GM19463 (cell line): ENCODE measurements at regions not wholly inside any gene's neighbourhood (a gene's known extent, or its start where the extent isn't known, plus 50 kb on each side); places are given as distances from the start of the nearest gene placed in this dataset.

Experiments
- ATAC-seq: cut with Tn5 transposase; IDR thresholded peaks from one replicate; pipeline ENCODE4 v1.9.1; 2021; ENCODE audit warnings: mild to moderate bottlenecking, moderate library complexity; ENCODE audit not compliant: unreplicated experiment

DNA sequence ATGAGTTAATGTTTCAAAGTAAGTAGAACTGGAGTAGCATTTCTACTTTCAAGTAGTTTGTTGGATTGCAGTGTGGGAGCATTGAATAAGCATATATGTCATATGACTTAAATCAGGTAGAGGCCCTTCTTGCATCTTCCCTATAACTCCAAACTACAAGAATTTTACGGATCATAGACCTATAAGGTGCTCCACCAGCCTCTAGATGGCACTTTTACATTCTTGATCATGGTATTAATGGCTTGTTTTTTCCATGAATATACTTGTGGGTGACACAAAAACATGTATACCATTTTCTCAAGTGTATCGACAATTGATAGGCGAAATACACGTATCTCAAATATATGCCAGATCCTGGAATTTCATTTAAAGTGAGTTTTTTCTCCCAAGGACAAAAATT, 311.1 kb downstream of the ZPLD1 start:
- no peak for ATAC-seq

GRCh38 chr3:102747611-102748010, 312.8 kb downstream of the ZPLD1 start:
- ATAC-seq: no peak

- ATAC-seq: no peak
These were observed 313.8 kb downstream of the ZPLD1 start for GRCh38 chr3:102748646-102749045.

DNA sequence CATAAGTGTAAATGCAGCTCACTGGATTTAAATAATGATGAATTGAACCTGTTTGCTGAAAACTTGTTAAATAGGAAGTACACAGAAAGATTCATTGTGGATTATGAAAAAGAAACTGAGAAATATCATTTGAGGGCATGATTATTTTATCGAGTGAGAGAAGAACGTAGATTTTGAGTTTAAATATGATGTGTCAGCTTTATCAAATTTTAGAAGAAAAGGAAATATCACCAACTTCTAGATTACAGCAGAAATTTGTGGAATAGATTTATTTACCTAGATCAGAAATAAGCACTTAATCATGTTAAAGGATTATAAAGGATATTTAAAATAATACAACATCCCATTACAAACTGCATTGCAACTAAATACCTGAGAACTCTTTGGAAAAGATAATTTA, 315.5 kb downstream of the ZPLD1 start:
- ATAC-seq: no peak

DNA sequence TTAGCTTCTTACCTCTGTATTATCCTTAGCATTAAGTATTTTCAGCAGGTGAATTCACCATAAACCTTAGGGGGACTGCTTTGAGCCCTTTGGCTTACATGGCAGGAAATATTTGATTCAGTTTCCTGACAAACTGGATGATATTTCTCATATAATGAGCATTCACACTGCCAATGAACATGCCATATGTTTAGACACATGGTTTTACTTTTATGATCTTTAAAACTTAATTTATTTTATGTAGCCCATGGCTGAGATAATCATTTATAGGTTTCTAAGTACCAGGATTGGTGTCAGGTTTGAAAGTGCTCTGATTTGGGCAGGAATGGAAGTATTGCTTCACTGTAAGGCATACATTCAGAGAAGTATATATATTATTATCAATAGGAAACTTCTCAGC, 319.1 kb downstream of the ZPLD1 start:
- no peak for ATAC-seq

DNA sequence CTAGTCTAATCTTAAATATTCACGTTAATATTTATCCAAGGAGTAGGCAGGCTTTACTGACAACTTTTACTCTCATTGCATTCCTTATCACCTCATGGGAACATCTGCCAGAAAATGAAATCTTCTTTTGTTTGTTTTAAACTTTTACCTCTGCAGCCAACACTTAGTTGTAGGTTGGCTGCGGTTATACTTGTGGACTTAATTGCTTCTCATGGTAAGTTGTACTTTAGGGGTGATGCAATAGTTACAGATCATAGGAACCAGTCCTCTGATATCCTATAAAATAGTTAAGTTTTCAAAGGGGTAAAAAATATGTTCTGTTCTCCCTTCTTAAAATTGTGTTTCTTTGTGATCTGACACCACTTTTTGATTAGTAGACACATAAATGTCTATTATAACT, 321.9 kb downstream of the ZPLD1 start:
- no peak for ATAC-seq

GRCh38 chr3:102757950-102758349, 323.1 kb downstream of the ZPLD1 start:
- ATAC-seq: no peak

DNA sequence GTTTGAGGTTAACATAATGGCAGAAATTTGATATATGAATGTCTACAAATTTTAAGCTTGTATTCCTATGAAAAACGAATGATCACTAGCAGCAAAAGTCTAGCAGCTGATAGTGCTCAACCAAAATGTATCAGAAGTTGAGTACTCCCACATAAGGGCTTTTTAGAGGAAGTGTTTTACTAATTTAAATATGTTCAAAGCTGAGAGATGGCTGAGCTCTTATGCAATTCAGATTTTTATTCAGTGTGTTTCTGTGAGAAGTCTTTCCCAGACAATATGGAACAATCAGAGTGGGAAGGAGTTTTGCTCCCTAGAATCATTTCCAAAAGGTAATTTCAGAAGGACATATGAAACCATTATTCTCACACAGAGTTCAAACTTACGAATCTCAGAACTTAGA, 327.0 kb downstream of the ZPLD1 start:
- no peak for ATAC-seq

DNA sequence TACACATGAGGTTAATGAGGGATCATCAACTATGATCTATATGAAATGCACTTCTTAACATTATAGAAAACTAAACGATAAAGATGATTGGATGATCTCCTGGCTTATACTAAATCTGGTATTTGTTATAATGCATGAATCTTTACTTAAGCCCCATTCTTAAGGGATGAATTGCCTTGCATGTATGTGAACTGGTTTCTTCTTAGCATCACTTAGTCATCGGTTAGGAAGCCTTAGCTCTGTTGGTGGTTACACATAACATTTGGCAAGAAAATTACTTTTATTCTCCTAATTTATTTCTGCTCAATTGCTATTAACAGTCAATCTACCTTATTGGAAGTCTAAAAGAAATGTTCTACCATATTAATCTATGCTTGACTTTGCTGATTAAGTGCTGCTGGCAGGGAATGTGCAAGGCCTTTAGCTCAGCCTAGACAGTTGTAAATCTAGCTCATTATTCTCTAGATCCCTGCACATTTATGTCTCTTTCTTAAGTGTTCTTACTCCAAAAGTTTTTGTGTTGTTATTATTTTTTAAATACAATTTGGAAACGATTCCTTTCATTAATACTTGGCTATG, 356.0 kb downstream of the ZPLD1 start:
- ATAC-seq: no peak

- ATAC-seq: no peak
These were observed 357.1 kb downstream of the ZPLD1 start for GRCh38 chr3:102791641-102792589.

DNA sequence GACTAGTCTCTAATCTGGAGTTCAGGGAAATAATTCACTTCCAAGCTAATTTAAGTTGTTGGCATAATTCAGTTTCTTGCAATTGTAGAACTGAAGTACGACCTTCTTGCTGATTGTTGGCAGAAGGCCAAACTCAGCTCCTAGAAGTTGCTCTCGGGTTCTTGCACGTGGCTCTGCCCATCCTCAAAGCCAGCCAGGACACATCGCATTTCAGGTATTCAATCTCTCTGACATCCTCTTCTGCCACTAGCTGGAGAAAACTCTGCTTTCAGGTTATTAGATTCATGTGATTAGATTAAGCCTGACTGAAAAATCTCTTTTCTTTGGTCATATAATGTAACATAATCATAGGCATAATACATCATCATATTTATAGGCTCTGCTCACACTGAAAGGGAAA, 362.0 kb downstream of the ZPLD1 start:
- no peak for ATAC-seq

DNA sequence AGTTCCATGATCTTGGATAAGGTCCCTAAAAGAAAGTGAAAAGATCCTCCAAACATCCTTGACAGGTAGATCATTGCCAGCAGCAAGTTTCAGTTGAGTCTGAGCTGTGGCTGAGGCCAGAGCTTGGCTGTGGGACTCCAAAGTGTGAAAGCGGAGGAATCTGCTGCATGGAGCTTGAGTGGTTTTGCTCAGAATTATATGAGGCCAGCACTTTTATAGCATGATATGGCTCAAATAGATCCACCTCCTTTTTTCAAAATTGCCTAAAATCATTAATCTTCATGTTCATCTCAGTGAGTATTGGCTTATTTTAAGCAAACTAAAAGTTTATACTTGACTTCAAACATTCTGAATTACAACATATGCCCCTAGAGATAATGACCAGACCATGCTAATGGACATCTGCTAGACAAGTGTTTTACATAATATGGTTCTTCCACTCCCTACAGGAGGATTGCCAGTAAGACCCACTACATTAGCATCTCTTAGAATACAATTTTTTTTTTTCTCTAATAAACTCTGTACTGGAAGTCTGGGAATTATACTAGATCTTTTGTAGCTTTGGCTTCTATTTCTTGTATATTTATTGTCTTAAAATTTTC, 368.1 kb downstream of the ZPLD1 start:
- ATAC-seq: no peak

DNA sequence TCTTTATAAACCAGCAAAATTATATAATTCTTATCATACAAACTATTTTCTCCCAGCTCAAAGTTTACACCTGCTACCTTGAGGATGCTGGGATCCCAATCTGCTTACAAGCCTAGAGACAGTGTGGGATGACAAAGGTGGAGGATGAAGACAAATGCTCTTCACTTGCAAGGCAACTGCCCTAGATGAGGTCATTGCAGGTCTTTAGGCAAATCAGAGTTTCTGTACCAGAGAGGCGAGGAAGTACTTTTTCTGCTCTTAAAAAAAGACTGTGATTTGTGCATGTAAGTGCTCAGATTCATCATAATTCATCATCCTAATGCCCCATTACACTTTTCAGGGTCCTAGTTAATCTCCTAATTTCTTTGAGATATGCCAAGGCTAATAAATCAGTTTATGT, 376.1 kb downstream of the ZPLD1 start:
- ATAC-seq: no peak

DNA sequence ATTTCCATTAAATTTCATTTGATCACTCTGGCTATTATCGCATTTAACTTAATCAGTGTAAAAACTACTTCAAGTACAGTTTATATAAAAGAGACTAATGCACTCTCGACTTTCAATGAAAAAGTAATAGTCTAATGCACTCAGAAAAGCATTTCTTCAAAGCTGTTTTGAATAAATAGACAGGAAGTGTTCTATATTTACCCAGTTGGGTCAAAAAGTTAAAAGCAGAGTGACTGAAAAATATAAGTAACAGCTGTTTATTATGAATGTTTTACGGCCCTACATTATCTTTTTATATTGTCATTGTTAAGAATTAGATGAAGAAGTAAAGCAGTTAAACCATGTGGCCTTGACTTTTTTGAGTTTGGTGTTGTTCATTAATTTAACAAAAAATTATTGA, 391.8 kb downstream of the ZPLD1 start:
- ATAC-seq: no peak

DNA sequence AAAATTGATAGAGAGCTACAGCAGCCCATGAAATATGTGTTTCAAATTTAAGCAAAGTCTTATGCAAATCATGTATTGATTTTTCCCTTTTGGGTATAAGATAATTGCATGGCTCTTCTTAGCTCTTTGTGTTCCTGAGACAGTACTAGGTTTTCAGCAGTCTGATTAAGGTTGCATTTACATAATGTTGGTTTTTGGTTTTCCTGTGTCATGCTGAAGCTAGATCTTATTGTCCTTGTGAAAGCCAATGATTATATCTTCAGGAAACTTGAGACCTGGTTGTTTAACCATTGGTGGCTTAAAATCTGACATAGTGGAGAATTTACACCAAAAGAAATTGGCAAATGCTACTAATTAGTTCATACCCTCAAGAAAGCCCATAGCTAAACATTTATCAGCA, 392.6 kb downstream of the ZPLD1 start:
- ATAC-seq: no peak

GRCh38 chr3:102830415-102830814, 395.6 kb downstream of the ZPLD1 start:
- no peak for ATAC-seq

- no peak for ATAC-seq
These were observed 407.1 kb downstream of the ZPLD1 start for GRCh38 chr3:102841866-102842265.

DNA sequence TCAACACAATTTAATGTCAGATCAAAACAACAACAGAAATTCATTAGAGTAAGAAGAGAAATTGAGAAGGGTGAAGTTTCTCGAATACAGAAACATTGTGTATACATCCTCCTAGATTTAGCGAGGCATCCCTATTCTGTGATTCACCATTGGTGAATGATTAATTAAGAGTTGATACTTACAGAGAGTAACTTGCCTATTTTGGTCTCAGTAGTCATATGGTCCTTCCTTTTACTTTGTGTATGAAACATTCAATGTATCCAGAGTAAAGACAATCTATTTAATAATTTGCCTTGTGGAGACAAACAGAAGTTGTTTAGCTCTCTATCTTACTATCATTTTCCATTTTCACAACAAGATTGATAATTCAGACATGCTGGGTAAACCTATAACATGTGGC, 432.0 kb downstream of the ZPLD1 start:
- ATAC-seq: no peak

DNA sequence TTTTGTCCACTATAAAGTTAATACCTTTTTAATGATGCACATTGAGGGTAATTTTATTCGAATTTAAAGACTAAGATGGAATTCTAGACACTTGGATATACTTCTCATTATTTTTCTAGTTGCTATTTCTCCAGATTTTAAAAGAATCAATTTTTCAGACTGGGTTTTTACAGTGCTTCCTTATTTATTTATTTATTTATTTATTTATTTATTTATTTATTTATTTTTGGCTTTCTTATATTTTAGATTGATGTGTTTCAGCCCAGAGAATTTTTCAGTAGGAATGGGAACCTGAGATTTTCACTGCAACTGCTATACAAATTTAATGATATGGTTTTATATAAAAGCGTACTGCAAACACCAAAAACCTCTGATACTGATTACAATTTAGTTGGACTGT, 448.7 kb downstream of the ZPLD1 start:
- no peak for ATAC-seq

DNA sequence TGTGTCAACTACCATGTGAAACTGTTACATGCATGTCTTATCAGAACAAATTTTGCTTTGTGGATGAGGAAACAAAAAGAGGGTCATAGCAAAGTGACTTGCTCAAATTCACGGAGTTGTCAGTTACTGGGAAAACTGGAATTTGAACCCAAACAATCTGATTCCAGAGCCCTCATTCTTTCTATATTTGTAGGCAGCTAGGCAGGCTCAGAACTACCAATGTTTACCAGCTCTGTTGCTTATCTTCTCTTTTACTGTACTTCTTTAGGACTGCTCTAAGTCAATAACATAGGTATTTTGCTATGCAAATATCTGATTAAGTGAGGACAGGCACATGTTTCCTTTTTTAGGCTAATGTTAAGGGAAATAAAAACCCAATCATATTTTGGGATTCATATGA, 450.5 kb downstream of the ZPLD1 start:
- no peak for ATAC-seq

- ATAC-seq: no peak
These were observed 452.6 kb downstream of the ZPLD1 start for GRCh38 chr3:102887431-102887830.
